K562 (cell line): ENCODE measurements at regions not wholly inside any gene's neighbourhood (a gene's known extent, or its start where the extent isn't known, plus 50 kb on each side); places are given as distances from the start of the nearest gene placed in this dataset.

Source experiments
- ATAC-seq: fragments of 200-7000 bp; cut with Tn5 transposase; 3 replicates; pipeline ENCODE4 v1.9.1; 2020; ENCODE audit warnings: moderate library complexity
- BruUV-seq: library from RNA; stranded (reverse); fragments of 400-500 nt; replicated peaks from 2 replicates; lab custom pipeline; 2021; lab: Mats Ljungman, UMichigan
- CTCF ChIA-PET: fragments of 300-600 bp; formaldehyde crosslinking; extraction: SDS; loops from one replicate; lab custom pipeline; 2021; ENCODE audit warnings: low intra/inter-chr PET ratio; lab: Yijun Ruan, JAX
- POLR2A ChIA-PET: fragments of 300-600, 350-650 bp; sonication (Branson Sonifier 250); formaldehyde crosslinking; extraction: SDS; loops from one replicate; lab custom pipeline; 2021; ENCODE audit warnings: antibody characterized with exemption, inconsistent platforms; lab: Yijun Ruan, JAX
- DNase-seq, 4 experiments: peaks; one replicate each; pipeline versions ENCODE4 v3.0.0 to v3.0.0-alpha.2; 2011 to 2018; ENCODE audit warnings: low spot score in 3 of 4, mixed read lengths in 3 of 4; ENCODE audit errors: extremely low read depth in 1 of 4
- FAIRE-seq: peaks from 2 replicates; lab custom pipeline; 2011; peaks lifted over from hg19 to GRCh38; lab: Jason Lieb, UNC
- H2AFZ ChIP-seq: 2 replicates; pipeline ENCODE4 v1.6.0; 2011; ENCODE audit warnings: low read depth, low read length, control low read depth, inconsistent platforms
- H3K27ac ChIP-seq: fragments of 200-600 bp; 3 replicates; pipeline ENCODE4 v1.8.0; 2011; ENCODE audit warnings: low read depth, mild to moderate bottlenecking, control low read depth, inconsistent platforms, low read length, moderate library complexity, mixed read lengths; ENCODE audit errors: extremely low read depth
- H3K27me3 ChIP-seq, 2 experiments: fragments of 300-600 bp in 1 of 2; 2 replicates in 1 of 2; 3 replicates in 1 of 2; pipeline versions ENCODE4 v1.6.0 to v1.8.0; 2011; ENCODE audit warnings: inconsistent platforms in 2 of 2, low read length in 2 of 2, mild to moderate bottlenecking in 1 of 2, mixed read lengths in 1 of 2, moderate library complexity in 1 of 2; ENCODE audit not compliant: control insufficient read depth in 2 of 2, insufficient read depth in 2 of 2
- H3K36me3 ChIP-seq: fragments of 300-600 bp; 3 replicates; pipeline ENCODE4 v1.8.0; 2011; ENCODE audit warnings: mild to moderate bottlenecking, low read length, inconsistent platforms; ENCODE audit not compliant: control insufficient read depth, insufficient read depth
- H3K4me1 ChIP-seq, 2 experiments: fragments of 200-600 bp in 1 of 2; replicated peaks in 1 of 2; 2 replicates in 1 of 2; 3 replicates in 1 of 2; pipeline versions ENCODE4 v1.5.1 to v1.8.0; 2011; ENCODE audit warnings: inconsistent platforms in 2 of 2, low read length in 2 of 2, mild to moderate bottlenecking in 1 of 2, mixed read lengths in 1 of 2, moderate library complexity in 1 of 2; ENCODE audit not compliant: control insufficient read depth in 2 of 2, insufficient read depth in 2 of 2
- H3K4me2 ChIP-seq: 2 replicates; pipeline ENCODE4 v1.6.1; 2011; ENCODE audit warnings: low read length, control low read depth, inconsistent platforms, mixed read lengths; ENCODE audit not compliant: insufficient read depth
- H3K4me3 ChIP-seq: fragments of 200-600 bp; sonication (generic), shearing (Covaris generic); 2 replicates; pipeline ENCODE4 v1.5.1; 2016; ENCODE audit warnings: control low read depth, inconsistent platforms
- H3K79me2 ChIP-seq: fragments of 200-600 bp; 3 replicates; pipeline ENCODE4 v1.8.0; 2011; ENCODE audit warnings: low read length, inconsistent platforms; ENCODE audit not compliant: control insufficient read depth, insufficient read depth
- H3K9ac ChIP-seq, 2 experiments: 2 replicates each; pipeline versions ENCODE4 v1.6.0 to v1.6.1; 2011; ENCODE audit warnings: low read depth in 2 of 2, low read length in 2 of 2, control low read depth in 1 of 2, inconsistent platforms in 1 of 2, mild to moderate bottlenecking in 1 of 2, mixed read lengths in 1 of 2; ENCODE audit not compliant: insufficient read depth in 1 of 2
- H3K9me1 ChIP-seq: one replicate; pipeline ENCODE4 v1.6.0; 2011; ENCODE audit warnings: inconsistent platforms, mild to moderate bottlenecking, low read length, moderate library complexity; ENCODE audit not compliant: control insufficient read depth, insufficient read depth
- H3K9me3 ChIP-seq: replicated peaks from 2 replicates; pipeline ENCODE4 v1.5.1; 2011; ENCODE audit warnings: low read depth, low read length, inconsistent platforms; ENCODE audit not compliant: control insufficient read depth, insufficient read depth
- H4K20me1 ChIP-seq: replicated peaks from 2 replicates; pipeline ENCODE4 v1.6.1; 2011; ENCODE audit warnings: low read length, inconsistent platforms, mixed read lengths; ENCODE audit not compliant: control insufficient read depth, insufficient read depth
- C11orf30 ChIP-seq: fragments of 450-650 bp; IDR thresholded peaks from 2 replicates; pipeline ENCODE4 v1.6.1; 2016; ENCODE audit warnings: low read depth, mild to moderate bottlenecking
- CBFA2T2 ChIP-seq: fragments of 450-650 bp; conservative IDR thresholded peaks from 2 replicates; pipeline ENCODE4 v1.6.1; 2017; ENCODE audit warnings: mild to moderate bottlenecking
- CREB1 ChIP-seq, 2 experiments: sonication (generic) in 1 of 2; formaldehyde crosslinking in 1 of 2; IDR thresholded peaks; 2 replicates each; pipeline versions ENCODE4 v1.6.1 to v1.8.0; 2012 to 2022; ENCODE audit warnings: inconsistent platforms in 1 of 2, mild to moderate bottlenecking in 1 of 2, missing genetic modification reagents in 1 of 2, moderate library complexity in 1 of 2
- ERF ChIP-seq: fragments of 450-650 bp; formaldehyde crosslinking; IDR thresholded peaks from 2 replicates; pipeline ENCODE4 v1.4.0; 2020; ENCODE audit warnings: mild to moderate bottlenecking, mixed read lengths
- JUNB ChIP-seq: fragments of 450-650 bp; formaldehyde crosslinking; conservative IDR thresholded peaks from 2 replicates; pipeline ENCODE4 v1.4.0; 2020; ENCODE audit warnings: mild to moderate bottlenecking
- KDM5B ChIP-seq: fragments of 200-600 bp; sonication (generic); IDR thresholded peaks from 2 replicates; pipeline ENCODE4 v1.6.1; 2012; ENCODE audit warnings: low read depth, mild to moderate bottlenecking, moderate library complexity, low read length, control low read depth, inconsistent platforms; ENCODE audit not compliant: insufficient replicate concordance
- MAFF ChIP-seq: IDR thresholded peaks from 2 replicates; pipeline ENCODE4 v1.6.1; 2012; ENCODE audit warnings: low read length, improper control_type of control experiment
- MAFG ChIP-seq: fragments of 450-650 bp; conservative IDR thresholded peaks from 2 replicates; pipeline ENCODE4 v1.6.1; 2016; ENCODE audit warnings: missing genetic modification characterization, missing compliant biosample characterization
- MAFK ChIP-seq: IDR thresholded peaks from 2 replicates; pipeline ENCODE4 v1.6.1; 2011; ENCODE audit warnings: low read length, improper control_type of control experiment
- NCOA6 ChIP-seq: fragments of 450-650 bp; IDR thresholded peaks from 2 replicates; pipeline ENCODE4 v1.6.1; 2017; ENCODE audit warnings: mild to moderate bottlenecking
- PTBP1 ChIP-seq: fragments of 200-400 bp; formaldehyde crosslinking; IDR thresholded peaks from 2 replicates; pipeline ENCODE4 v1.6.1; 2017; ENCODE audit warnings: low read depth, low read length
- SMAD3 ChIP-seq: fragments of 450-650 bp; formaldehyde crosslinking; conservative IDR thresholded peaks from 2 replicates; pipeline ENCODE4 v1.4.0; 2020; ENCODE audit warnings: mild to moderate bottlenecking
- ZC3H4 ChIP-seq: sonication (generic); formaldehyde crosslinking; IDR thresholded peaks from 2 replicates; pipeline ENCODE4 v1.9.0; 2021; ENCODE audit warnings: missing genetic modification reagents, borderline replicate concordance
- ZNF316 ChIP-seq: fragments of 450-650 bp; IDR thresholded peaks from 2 replicates; pipeline ENCODE4 v1.6.1; 2016
- WGBS: fragments of 100-300 bp; shearing (Covaris generic); methylation state at CpG from one replicate; pipeline ENCODE4 v1.1.6; 2016; ENCODE audit warnings: low coverage, mixed read lengths; ENCODE audit not compliant: insufficient coverage; ENCODE audit errors: missing lambda C conversion rate; 5-methylcytosine and 5-hydroxymethylcytosine counted together
- in situ Hi-C: fragments of 300-500 bp; cut with MboI; formaldehyde crosslinking; loops from 4 replicates; pipeline ENCODE4 v1.15.0; 2018; ENCODE audit warnings: inconsistent platforms, mixed read lengths
- intact Hi-C: fragments of 100-400 bp; cut with micrococcal nuclease; formaldehyde crosslinking; loops from 2 replicates; pipeline ENCODE4 v1.14.2; 2022

DNA sequence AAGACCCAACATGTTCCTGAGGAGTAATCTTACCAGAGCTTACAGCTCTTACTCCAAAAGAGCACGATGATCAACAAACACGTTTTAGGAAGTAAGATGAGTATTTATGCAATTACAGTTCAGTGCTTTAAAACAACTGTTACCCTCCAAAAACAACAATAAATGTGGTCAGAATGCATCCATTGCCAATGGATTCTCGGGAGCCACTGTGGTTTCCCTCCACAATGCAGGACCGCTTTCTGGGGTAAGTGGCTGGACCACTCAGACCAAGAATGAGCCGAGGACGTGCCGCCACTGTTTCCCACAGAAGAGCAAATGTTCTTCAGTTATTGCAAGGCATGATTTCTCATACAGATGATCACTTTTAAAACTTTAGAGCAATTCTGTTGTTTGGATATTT, 232.3 kb upstream of the MKLN1 start (continued):
- TF ChIP-seq SMAD3 (CRISPR knock-in tag), result no peak
- TF ChIP-seq KDM5B, result no peak
- no peak for TF ChIP-seq JUNB (CRISPR knock-in tag)
- TF ChIP-seq CBFA2T2, result no peak
- no peak for TF ChIP-seq ERF
- TF ChIP-seq NCOA6, result no peak
- TF ChIP-seq, all 486 proteins: peak for 0

DNA sequence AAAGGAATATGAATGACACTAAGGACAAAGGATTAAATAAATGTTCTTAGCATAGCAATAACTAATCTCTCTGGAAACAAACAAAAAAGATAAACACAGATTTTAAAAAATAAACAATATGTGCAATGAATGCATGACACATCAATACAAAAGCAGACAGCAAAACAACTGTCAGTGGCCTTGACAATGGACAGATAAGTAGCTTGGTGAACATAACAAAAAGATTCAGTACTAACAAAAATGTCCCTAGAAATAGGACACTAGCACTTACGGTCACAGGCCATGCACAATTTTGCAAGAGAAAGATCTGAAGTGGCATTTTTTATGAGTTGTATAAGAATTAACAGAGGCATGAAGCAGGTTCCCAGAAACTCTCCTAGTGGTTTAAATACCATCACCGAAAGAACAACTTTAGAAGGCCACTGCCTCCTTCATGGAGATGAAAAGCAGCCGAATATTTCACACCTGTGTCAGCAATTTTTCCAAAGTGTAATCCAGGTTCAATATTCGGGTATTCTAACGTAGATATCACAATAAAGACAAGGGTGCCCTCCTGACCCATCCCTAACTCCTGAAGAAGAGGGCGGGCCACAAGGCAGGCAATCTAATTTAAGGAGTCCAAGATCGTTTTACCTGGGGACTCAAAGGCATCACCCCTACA, 231.3 kb upstream of the MKLN1 start:
- FAIRE-seq (no peak), DNase-seq (no peak), ATAC-seq (no peak)
- in situ Hi-C loops, result no loop called here
- Histone ChIP-seq H3K4me1 (no peaks in the 10 kb centered on the region), H3K79me2 (no peaks in the 10 kb centered on the region; the same call in 2 of the 3 replicates), H3K4me2 (no peak overlapping the region), H3K36me3 (no peaks in the 10 kb centered on the region), H3K9ac (no peak overlapping the region), H3K4me3 (no peak overlapping the region), H3K27ac (no peak overlapping the region), H3K9me3 (no peaks in the 10 kb centered on the region), H3K9me1 (no peaks in the 10 kb centered on the region), H4K20me1 (0 out of 2 replicates have a peak, but pooled peaks cover 3% of the 10 kb centered on the region), H2AFZ (no peak overlapping the region), H3K27me3 (no peaks in the 10 kb centered on the region)
- POLR2A ChIA-PET, result interaction anchor here (0.6 to 1.4 kb wide), 6 partner anchors 9 to 958 kb away, joined by 3 to 8 read pairs (median 4); no protein-coding TSS in a partner anchor
- 52% methylated on average over 7 of the region's 7 CpGs for WGBS
- BruUV-seq, result no TSS peak
- TF ChIP-seq PTBP1 (no peak), ZNF316 (peak; percentile 83), ZC3H4 (no peak), C11orf30 (peak; percentile 61), MAFK (peak; percentile 53; the same call in 1 of the 2 replicates), MAFG (peak; percentile 62), CREB1 (IDR thresholded peaks at IDR 0.05) (no peak), CREB1 (CRISPR knock-in tag; IDR thresholded peaks at IDR 0.05) (no peak), MAFF (peak; percentile 34; the same call in 1 of the 2 replicates)
- intact Hi-C loops, result no loop called here
- CTCF ChIA-PET, result no interaction called here
